ENCODE measurements at regions not wholly inside any gene's neighbourhood (a gene's known extent, or its start where the extent isn't known, plus 50 kb on each side); places are given as distances from the start of the nearest gene placed in this dataset.

DNA sequence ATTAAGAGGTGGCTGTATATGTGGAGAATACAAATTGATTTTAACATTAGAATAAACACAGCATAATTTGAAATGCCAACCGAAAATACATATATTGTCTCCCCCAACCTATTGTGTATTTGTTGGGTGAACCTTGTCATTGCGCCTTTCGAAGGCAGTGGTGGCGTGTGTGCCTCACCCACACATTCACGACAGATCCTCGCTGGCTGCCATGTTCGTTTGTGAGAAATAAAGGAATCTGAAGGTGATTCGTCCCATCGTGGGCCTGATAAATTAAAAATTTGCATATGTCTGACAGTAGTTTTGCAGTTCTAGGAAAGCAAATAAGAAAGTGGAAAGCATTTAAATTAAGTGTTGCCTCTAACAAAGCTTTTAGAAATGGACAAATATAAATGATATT, 222.8 kb upstream of the TOPAZ1 start:
- POLR2A ChIA-PET, result no interaction called here
- Histone ChIP-seq H3K4me3 (ENCODE audit: low read depth in 2 of 2, low read length in 2 of 2) (no peak overlapping the region), H3K4me1 (ENCODE audit: control insufficient read depth, insufficient read depth, low read length) (no peaks in the 10 kb centered on the region), H3K36me3 (ENCODE audit: control insufficient read depth, insufficient read depth, low read length) (no peaks in the 10 kb centered on the region), H3K27ac (ENCODE audit: low read length) (no peak overlapping the region), H3K27me3 (ENCODE audit: control insufficient read depth, insufficient read depth, low read length) (peaks cover 2% of the 10 kb centered on the region; the same call in 1 of the 2 replicates), H3K9me3 (ENCODE audit: control insufficient read depth, insufficient read depth, low read depth, low read length) (no peaks in the 10 kb centered on the region)
- CTCF ChIA-PET, result no interaction called here
- TF ChIP-seq POLR2AphosphoS5 (IDR thresholded peaks at IDR 0.05; ENCODE audit: low read depth, low read length) (no peak), SIN3A (IDR thresholded peaks at IDR 0.05; ENCODE audit: borderline replicate concordance, insufficient read depth, low read depth, low read length) (no peak)
- TF ChIP-seq, protein P1, sequence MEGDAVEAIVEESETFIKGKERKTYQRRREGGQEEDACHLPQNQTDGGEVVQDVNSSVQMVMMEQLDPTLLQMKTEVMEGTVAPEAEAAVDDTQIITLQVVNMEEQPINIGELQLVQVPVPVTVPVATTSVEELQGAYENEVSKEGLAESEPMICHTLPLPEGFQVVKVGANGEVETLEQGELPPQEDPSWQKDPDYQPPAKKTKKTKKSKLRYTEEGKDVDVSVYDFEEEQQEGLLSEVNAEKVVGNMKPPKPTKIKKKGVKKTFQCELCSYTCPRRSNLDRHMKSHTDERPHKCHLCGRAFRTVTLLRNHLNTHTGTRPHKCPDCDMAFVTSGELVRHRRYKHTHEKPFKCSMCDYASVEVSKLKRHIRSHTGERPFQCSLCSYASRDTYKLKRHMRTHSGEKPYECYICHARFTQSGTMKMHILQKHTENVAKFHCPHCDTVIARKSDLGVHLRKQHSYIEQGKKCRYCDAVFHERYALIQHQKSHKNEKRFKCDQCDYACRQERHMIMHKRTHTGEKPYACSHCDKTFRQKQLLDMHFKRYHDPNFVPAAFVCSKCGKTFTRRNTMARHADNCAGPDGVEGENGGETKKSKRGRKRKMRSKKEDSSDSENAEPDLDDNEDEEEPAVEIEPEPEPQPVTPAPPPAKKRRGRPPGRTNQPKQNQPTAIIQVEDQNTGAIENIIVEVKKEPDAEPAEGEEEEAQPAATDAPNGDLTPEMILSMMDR (IDR thresholded peaks at IDR 0.05), result no peak
- ATAC-seq, result no peak
- intact Hi-C loops (cut with micrococcal nuclease; ENCODE audit: unreplicated experiment), result no loop called here
- BruUV-seq (replicated peaks), result no TSS peak
- in situ Hi-C loops (cut with HindIII; ENCODE audit: low pct_unique_long_range_greater_than_20kb, low sequenced_read_pairs), result no loop called here
- no peak for DNase-seq (ENCODE audit: low read depth, low spot score)

DNA sequence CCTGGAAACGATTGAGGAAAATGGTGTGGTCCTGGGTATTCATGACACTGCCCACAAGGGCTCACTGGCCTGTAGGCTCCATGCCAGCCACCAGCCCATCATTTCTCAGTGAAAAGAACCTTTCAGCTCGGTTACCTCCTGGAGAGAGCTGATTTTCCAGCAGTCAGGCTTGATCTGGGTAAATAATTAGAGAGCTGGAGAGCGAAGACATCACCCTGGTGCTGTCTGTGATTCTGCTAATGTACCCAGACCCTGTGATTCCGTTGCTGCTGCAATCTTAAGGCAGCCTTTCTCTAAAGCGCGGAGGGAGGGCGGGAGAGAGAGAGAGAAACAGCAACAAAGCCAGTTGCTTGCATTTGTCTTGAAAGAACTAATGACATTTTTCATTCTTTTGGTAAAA, 221.9 kb upstream of the TOPAZ1 start:
- H3K9me3 ChIP-seq (ENCODE audit: control insufficient read depth, insufficient read depth, low read depth, low read length), result no peaks in the 10 kb centered on the region
- DNase-seq (ENCODE audit: low read depth, low spot score) (no peak), ATAC-seq (no peak)
- peaks cover 2% of the 10 kb centered on the region; the same call in 1 of the 2 replicates for H3K27me3 ChIP-seq (ENCODE audit: control insufficient read depth, insufficient read depth, low read length)
- no peak overlapping the region for H3K27ac ChIP-seq (ENCODE audit: low read length)
- CTCF ChIA-PET, result no interaction called here
- POLR2A ChIA-PET, result no interaction called here
- no TSS peak for BruUV-seq (replicated peaks)
- no peaks in the 10 kb centered on the region for H3K36me3 ChIP-seq (ENCODE audit: control insufficient read depth, insufficient read depth, low read length)
- H3K4me3 ChIP-seq (ENCODE audit: low read depth in 2 of 2, low read length in 2 of 2), result no peak overlapping the region
- in situ Hi-C loops (cut with HindIII; ENCODE audit: low pct_unique_long_range_greater_than_20kb, low sequenced_read_pairs) (no loop called here), intact Hi-C loops (cut with micrococcal nuclease; ENCODE audit: unreplicated experiment) (no loop called here)
- TF ChIP-seq POLR2AphosphoS5 (IDR thresholded peaks at IDR 0.05; ENCODE audit: low read depth, low read length) (no peak), SIN3A (IDR thresholded peaks at IDR 0.05; ENCODE audit: borderline replicate concordance, insufficient read depth, low read depth, low read length) (no peak), TCF7L2 (IDR thresholded peaks at IDR 0.05; ENCODE audit: low read depth, low read length) (no peak)
- TF ChIP-seq, protein P2, sequence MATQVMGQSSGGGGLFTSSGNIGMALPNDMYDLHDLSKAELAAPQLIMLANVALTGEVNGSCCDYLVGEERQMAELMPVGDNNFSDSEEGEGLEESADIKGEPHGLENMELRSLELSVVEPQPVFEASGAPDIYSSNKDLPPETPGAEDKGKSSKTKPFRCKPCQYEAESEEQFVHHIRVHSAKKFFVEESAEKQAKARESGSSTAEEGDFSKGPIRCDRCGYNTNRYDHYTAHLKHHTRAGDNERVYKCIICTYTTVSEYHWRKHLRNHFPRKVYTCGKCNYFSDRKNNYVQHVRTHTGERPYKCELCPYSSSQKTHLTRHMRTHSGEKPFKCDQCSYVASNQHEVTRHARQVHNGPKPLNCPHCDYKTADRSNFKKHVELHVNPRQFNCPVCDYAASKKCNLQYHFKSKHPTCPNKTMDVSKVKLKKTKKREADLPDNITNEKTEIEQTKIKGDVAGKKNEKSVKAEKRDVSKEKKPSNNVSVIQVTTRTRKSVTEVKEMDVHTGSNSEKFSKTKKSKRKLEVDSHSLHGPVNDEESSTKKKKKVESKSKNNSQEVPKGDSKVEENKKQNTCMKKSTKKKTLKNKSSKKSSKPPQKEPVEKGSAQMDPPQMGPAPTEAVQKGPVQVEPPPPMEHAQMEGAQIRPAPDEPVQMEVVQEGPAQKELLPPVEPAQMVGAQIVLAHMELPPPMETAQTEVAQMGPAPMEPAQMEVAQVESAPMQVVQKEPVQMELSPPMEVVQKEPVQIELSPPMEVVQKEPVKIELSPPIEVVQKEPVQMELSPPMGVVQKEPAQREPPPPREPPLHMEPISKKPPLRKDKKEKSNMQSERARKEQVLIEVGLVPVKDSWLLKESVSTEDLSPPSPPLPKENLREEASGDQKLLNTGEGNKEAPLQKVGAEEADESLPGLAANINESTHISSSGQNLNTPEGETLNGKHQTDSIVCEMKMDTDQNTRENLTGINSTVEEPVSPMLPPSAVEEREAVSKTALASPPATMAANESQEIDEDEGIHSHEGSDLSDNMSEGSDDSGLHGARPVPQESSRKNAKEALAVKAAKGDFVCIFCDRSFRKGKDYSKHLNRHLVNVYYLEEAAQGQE (IDR thresholded peaks at IDR 0.05; ENCODE audit: insufficient read depth in 1 of 2, low read depth in 2 of 2, low read length in 1 of 2), result no peak
- TF ChIP-seq, protein P1 (IDR thresholded peaks at IDR 0.05), result no peak
- H3K4me1 ChIP-seq (ENCODE audit: control insufficient read depth, insufficient read depth, low read length), result no peaks in the 10 kb centered on the region

All from Panc1 (cell line).